ENCODE measurements at regions not wholly inside any gene's neighbourhood (a gene's known extent, or its start where the extent isn't known, plus 50 kb on each side); places are given as distances from the start of the nearest gene placed in this dataset.

GRCh38 chr1:34409689-34410229, 233.1 kb downstream of the C1orf94 start:
- TF ChIP-seq CTCF (conservative IDR thresholded peaks at IDR 0.05; ENCODE audit: low read depth in 2 of 2): no peak
- no peak for TF ChIP-seq POLR2AphosphoS5 (IDR thresholded peaks at IDR 0.05; ENCODE audit: low read depth)
- no peak for TF ChIP-seq REST (IDR thresholded peaks at IDR 0.05; ENCODE audit: unreplicated experiment)
- no peak for TF ChIP-seq EZH2 (IDR thresholded peaks at IDR 0.05; ENCODE audit: low read depth, unreplicated experiment)
- no peak for TF ChIP-seq CREB1 (CRISPR knock-in tag; IDR thresholded peaks at IDR 0.05; ENCODE audit: low read depth)
- TF ChIP-seq EZH2phosphoT487 (IDR thresholded peaks at IDR 0.05; ENCODE audit: unreplicated experiment): no peak
- TF ChIP-seq ZNF462 (CRISPR knock-in tag; IDR thresholded peaks at IDR 0.05): no peak
- TF ChIP-seq NANOG (IDR thresholded peaks at IDR 0.05; ENCODE audit: borderline replicate concordance): no peak
- no peak for TF ChIP-seq ZNF331 (CRISPR knock-in tag; IDR thresholded peaks at IDR 0.05; ENCODE audit: low read depth)
- no peak for TF ChIP-seq ZNF114 (CRISPR knock-in tag; IDR thresholded peaks at IDR 0.05)

Measured in GM23338 (cell line).